ENCODE measurements at regions not wholly inside any gene's neighbourhood (a gene's known extent, or its start where the extent isn't known, plus 50 kb on each side); places are given as distances from the start of the nearest gene placed in this dataset.
"Not testable (repeated sequence)": the region's sequence is repeated elsewhere in the genome, so short reads cannot be mapped to it uniquely, and the experiment has no call there.

DNA sequence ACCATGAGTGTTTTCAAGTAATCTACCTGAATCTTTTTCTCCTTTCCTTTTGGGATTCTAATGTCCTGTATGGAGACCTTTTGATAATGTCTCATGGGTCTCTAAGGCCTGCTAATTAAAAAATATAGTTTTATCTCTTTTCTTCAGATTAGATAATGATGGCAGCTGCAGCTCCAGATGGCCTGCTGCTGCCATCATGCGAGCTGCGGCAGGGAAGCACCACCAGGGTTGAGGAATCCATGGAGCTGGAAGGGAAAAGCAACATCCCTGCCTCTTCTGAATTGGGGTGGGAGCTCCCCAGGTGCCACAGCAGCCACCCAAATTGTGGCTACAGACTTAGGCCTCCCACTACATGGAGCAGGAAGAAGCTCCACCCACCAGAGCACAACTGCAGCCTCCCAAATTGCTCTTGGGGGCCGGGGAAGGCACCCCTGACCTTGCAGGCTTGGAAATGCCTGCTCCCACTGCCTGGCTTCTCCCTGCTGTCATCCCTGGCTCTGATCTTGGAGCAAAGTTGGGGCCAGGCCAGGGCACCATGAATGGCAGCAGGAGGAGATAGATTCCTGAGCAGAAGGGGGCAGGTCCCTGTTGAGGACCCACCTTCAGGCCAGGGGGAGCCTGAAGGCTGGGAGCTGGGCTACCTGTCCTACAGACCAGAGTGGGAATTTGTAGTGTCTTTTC lies 189.6 kb upstream of the MAN1A1 start:
- no peak for DNase-seq (ENCODE audit: low spot score)

DNA sequence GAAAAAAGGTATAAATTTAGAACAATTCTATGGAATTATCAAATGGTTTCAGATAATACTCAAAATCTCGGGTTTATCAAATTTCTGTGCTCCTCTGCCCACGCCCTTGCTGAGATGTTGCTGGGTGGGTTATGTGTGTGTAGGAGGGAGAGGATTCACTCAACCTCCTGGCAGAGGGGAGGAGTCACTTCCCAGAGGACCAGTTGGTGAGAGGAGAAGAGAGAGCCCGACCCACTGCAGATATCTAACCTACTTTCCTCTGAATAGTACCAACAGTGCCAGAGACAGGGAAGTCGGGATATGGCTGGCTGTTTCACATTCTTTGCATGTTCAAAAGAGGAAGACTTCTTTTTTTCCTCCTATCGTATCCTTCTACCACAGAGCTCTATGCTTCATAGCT lies 187.1 kb upstream of the MAN1A1 start:
- no peak for DNase-seq (ENCODE audit: low spot score)

DNA sequence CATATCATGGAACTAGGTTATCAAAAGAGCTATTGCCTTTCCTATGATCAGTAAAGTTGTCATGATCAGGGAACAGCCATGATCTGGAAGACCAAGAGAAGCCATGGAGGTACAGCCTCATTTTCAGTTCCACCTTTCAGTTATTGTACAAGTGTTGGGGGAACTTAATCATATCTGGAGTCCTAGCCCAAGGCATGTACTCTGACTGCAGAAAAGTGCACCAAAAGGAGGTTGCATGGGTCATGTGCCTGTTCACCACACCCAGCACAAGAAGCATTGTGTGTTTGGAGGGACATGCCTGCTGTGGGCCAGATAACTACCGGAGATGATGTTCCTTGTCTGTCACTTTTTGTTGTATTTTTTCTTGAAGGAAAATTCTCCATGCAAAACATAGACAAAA lies 185.8 kb upstream of the MAN1A1 start:
- DNase-seq (ENCODE audit: low spot score): no peak

DNA sequence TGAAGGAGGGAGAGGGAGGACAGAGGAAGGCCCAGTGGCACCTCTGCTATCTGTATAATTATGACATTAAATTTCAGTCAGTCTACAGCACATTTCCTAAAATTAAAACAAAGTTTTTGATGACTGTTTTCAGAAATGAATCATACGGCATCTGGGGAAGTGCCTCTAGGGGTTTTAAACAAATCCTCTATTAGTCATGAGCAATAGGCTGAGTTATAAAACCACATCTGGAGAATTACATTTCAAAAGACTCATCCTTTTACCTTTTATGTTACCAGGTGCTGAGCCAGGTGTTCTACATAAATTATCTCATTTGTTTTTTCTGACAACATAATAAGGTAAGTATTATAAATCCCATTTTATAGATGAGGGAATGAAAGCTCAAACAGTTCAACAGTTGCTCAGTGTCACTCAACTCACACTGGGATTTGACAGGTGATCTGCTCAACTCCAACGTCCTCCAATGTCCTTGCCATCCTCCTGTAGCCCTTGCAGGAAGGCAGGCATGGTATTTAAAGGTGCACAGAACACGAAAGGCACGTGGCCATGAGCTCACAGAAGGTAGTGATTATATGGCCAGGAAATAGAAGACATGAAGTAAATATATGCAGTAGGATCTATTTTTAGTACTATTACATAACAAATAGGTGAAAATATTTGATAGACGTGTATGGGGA lies 184.2 kb upstream of the MAN1A1 start:
- DNase-seq (ENCODE audit: low spot score): no peak

DNA sequence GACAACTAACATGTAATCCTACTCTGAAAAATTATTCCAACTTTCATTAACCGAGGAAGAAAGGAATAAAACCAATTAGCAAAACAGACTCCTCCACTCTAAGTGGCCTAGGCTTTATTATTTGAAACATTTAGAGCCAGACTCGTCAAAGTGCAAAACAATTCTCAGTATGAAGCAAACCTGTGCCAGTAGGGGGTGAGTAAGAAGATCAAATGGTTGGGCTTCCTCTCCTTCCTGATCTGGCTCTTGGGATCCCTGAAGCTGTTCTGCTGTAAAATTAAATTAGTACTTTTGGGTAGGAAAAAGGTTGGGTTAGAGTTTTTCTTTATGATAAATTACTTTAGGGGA lies 177.6 kb upstream of the MAN1A1 start:
- no peak for DNase-seq (ENCODE audit: low spot score)

DNA sequence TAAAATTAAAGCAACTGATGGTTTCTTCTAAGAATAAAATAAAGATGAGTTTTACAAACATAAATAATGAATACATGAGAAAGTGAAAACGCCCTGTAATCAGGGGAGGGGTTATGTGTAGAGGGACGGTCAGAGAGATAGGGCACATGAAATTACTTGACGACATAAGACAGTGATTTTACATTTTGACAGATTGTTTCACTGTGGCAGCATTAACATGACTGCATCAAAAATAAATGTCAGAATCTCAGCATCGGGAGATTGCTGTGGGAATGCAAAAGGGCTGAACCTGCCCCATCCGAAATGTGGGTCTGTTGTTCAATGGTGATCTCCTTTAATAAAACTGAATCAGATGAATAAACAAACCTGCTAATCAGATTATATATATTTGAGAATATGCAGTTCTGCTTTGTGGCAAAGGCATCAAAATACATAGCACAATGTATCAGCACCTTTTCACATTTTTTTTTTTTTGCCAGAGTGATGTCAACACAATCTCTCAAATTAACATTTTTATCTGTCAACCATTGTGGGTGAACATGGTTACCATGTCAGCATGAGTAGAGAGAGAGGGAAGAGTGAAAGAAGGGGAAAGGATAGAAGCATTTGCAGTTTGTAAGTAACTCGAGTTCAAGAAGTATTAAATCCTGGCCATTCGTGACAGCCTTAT lies 177.1 kb upstream of the MAN1A1 start:
- no peak for DNase-seq (ENCODE audit: low spot score)

DNA sequence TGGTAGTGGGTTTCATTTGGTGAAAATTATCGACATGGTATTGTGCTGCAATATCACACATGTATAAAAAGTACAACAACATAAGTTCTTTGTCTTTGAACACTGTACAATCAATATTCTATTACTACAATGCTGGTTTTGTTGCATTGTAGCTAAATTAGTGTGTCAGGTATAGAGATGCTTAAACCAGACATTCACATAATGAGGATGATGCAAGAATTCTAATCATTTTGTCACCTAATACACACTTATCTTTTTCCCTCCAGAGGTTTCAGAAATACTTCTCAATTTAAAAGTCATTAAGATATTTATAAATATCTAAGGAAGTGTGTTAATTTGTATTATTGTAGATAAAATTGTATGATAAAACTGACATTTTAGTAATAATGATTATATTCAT lies 174.8 kb upstream of the MAN1A1 start:
- no peak for DNase-seq (ENCODE audit: low spot score)

DNA sequence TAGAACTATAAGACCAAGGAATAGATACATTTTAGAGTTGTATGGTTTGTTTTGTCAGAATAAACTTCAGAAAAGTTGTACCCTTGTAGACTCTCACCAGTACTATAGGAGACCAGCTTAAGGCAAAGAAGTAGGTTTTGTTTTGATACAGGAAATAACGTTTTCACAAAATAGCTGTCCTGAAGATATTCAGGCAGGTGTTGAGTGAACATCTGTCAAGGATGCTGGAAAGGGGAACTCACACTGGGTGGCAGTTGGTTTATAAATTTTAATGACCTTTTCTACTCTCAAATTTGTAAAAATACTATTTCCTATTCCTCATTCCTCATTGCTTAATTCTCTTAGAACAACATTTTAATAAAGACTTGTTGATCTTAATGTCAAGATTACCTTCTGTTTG lies 174.0 kb upstream of the MAN1A1 start:
- DNase-seq (ENCODE audit: low spot score): no peak

DNA sequence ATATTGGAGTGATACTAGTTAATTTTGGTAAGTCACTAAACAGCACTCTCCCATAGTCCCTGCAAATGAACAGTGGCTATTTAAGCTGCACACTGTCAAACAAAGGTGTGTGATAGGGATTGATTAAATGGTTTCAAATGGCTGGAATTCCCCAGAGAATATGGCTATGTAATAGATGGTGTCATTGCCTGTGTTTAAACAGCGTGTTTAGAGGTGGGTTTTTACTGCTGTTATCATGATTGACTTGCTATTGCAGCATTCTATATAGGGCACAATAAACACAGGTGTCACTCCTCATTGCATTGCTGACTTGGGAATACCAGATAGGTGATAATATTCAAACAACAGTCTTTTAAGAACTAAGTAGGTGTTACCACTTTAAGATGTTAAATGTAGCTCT lies 171.7 kb upstream of the MAN1A1 start:
- no peak for DNase-seq (ENCODE audit: low spot score)

DNA sequence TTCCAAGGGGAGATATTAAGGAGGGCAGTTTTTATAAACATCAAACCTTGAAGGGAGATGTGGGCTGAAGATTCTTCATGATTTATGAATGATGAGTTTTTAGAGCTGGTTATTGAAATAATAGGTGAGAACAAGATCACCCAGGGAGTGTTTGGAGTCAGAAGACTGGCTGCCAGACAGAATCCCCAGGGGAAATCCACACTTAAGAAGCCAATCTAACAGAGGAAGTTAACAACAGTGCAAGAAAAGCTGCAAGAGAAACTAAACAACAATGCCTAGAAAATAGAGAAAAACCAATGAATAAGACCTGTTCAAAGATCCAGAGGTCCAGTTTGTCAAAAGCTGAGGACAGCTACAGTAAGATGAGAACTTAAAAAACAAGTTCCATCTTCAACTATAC lies 167.9 kb upstream of the MAN1A1 start:
- no peak for DNase-seq (ENCODE audit: low spot score)

DNA sequence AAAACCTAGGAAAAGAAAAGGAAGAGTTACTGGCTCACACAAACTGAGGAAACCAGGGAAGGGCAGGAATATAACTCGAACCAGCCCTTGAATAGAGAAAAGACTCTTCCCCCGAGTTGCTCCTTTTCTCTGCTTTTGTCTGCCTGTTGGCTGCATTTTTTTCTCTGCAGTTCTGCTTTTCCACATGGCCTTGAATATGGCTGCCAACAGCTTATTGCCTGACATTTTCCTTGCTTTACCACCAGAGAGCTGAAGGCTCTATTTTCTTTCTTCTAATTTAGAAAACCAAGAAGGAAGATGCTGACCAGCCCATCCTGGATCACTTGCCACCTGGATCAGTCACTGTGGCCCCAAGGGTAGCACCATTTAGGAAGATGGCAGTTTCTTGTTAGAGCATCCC lies 164.8 kb upstream of the MAN1A1 start:
- DNase-seq (ENCODE audit: low spot score): no peak

DNA sequence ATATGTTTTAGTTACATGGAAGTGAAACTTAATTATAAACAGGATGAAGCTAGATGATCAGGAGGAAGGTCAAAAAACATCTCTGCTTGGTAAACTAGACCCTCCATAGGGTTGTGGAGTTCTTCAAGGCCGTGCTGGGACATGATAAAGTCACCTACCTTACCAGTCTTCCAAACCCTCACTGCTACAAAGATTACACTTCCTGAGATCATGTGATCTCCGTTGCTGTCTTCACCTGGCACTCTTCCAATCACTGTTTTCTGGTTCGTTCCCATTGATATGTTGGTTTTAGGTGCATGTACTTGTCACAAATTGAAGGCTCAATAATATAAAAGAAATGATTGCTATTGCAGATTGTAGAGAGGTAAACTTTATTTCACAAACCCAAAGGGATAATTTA lies 161.5 kb upstream of the MAN1A1 start:
- DNase-seq (ENCODE audit: low spot score): no peak

DNA sequence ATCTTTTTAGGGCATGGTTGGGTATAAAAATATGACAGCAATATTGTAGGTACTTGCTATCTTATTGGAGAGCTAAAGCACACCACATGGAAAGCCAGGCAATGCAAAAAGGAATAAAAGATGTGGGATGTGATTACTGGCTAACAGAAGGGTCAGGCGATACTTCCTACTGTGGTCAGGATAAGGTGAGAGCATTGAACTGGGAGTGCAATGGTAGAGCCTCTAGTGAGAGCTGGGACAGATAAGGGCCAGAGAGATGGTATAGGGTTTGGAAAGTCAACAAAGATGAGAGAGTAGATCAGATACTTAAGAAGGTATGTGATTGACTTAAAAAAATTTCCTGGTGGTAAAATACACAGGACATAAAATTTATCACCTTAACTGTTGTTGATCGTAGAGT lies 160.7 kb upstream of the MAN1A1 start:
- no peak for DNase-seq (ENCODE audit: low spot score)

DNA sequence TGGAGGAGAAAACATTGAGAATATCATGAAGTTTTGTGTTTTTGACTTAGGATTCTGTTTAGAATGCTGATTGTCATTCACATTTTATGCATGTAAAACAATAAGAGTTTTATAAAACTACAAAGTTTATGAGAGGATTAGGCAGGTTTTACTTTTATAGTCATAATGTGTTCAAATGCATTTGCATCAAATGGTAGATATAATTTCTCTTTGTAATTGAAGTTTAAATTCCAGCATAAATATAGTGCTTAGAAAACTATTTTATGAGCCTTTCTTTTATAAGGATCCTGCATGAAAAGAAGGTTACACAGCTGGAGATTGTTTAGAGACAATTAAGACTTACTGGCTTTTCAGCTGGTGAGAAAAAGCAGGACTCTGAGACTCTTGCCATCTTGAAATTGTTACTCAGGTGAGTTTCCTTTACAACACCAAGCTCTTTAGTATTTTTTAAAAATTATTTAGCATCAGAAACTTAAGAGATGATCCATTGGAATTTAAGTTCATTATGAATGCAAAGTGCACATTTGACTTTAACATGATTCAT lies 157.1 kb upstream of the MAN1A1 start:
- no peak for DNase-seq (ENCODE audit: low spot score)

DNA sequence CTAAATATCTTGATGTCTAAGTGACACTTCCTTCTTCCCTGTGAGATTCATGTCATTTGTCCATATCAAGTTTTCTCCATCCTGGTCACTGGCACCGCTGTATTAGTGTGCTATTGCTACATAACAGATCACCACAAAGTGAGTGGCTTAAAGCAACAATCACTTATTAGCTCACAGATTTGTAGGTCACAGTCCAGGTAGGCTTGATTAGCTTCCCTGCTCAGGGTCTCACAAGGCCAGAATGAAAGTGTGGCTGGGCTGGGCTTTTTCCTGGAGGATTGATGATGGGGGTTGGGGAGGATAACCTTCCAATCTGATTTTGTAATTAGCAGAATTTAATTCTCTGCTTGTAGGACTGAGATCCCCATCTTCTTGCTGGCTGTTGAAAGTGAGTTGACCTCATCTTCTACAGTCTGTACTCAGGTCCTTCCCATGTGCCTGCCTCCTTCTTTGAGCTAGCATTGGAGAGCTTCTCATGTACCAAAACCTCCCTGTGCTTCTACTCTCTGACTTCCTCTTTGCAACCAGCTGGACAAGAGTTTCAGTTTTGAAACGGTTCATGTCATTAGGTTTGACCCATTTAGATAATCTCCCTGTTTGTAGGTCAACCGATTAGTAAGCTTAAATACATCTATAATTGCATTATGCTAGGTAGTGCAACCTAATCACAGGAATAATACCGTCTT lies 152.4 kb upstream of the MAN1A1 start:
- DNase-seq (ENCODE audit: low spot score): no peak

DNA sequence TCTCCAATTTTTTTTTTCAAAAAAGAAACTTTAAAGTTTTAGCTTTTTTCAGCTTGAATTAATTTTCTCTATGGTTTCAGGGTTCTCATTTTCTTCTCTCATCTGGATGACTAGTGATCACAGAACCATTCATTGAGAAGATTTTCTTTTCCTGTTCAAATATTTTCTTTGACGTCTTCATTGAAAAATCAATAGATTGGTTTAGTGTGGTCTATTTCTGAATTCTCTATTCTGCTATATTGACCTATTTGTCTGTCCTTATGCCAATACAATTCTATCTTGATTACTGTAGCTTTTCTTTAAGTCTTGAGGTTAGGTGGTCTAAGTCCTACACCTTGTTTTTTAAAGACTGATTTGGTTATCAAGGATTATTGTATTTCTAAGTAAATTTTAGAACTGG lies 150.2 kb upstream of the MAN1A1 start:
- DNase-seq (ENCODE audit: low spot score): no peak

DNA sequence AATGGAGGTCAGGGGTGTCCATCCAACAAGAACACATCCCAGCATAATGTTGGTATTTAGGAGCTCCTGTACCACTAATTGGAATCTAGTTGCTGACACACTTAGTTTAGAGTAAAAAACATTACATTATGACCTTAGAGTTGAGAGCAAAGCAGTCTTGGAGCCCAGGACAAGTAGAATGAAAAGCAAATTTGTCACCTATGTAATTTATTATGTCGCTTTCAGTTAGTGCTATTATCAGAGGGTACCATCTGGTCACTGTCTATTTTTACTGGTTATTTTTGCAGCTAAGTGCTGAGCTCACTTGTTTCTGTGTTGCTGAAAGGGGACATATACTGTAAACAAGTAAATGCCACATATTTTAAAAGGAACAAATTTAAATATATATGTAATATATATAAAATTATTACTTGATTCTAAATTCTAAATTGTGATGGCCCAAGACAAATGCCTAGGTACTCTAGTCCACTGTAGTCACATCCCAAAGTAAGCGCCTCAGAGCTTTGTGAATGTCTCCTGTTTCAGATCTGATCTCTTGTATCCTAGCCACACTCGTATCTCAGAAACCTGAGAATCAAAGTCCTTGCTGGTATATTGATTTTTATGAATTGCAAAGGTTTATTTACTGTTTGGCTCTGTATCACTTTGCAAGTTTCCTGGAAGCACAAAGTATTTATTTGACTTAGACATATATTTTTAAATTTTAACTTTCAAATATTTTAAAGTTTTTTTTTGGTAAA lies 148.6 kb upstream of the MAN1A1 start:
- no peak for DNase-seq (ENCODE audit: low spot score)

DNA sequence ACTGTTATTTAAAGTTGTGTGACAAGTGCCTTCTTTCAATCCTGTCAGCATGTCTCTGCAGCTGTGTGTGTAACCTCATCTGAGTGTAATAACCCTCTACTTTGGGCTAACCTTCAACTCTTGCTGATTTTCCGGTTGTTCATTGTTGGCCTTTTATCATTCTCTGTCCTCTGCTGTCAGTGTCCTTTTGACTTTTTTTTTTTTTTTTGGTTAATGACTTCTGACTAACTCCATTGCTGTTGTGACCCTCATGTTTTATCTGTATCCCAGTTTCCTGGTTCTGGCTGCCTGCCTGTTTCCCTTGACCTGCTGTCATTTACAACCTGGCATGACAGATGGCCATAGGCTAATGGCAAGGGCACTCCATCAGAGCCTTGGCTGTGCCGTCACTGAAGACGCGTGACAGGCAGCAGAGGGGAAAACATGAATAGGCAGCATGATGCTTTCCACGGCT lies 145.7 kb upstream of the MAN1A1 start:
- no peak for DNase-seq (ENCODE audit: low spot score)

DNA sequence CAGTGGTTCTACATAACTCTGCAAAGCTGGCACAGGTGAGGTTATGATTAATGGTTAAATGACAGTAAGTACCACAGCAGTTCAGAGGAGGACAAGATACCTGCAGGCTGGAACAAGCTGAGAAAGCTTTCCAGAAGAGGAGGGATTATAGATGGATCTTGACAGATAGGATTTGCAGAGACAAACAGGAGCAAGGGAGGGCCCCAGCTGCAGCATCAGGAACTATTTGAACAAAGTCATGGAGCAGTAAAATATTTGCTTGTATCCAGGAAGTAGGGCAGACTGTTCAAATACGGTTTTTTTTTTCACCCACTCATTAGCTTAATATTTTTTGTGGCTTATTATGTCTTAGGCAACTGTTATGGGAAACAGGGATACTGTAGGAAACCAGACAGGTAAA lies 144.4 kb upstream of the MAN1A1 start:
- no peak for DNase-seq (ENCODE audit: low spot score)

DNA sequence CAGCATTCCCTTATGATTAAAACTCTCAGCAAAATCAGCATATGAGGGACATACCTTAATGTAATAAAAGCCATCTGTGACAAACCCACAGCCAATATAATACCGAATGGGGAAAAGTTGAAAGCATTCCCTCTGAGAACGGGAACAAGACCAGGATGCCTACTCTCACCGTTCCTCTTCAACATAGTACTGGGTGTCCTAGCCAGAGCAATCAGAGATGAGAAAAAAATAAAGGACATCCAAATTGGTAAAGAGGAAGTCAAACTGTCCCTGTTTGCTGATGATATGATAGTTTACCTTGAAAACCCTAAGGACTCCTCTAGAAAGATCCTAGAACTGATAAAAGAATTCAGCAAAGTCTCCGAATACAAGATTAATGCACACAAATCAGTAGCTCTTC lies 141.6 kb upstream of the MAN1A1 start:
- not testable (repeated sequence) for DNase-seq (ENCODE audit: low spot score)

DNA sequence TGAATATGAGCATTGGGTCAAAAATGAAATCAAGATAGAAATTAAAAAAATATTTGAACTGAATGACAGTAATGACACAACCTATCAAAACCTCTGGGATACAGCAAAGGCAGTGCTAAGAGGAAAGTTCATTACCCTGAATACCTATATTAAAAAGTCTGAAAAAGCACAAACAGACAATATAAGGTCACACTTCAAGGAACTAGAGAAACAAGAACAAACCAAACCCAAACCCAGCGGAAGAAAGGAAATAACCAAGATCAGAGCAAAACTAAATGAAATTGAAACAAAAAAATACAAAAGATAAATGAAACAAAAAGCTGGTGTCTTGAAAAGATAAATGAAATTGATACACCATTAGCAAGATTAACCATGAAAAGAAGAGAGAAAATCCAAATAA lies 140.5 kb upstream of the MAN1A1 start:
- DNase-seq (ENCODE audit: low spot score): not testable (repeated sequence)

DNA sequence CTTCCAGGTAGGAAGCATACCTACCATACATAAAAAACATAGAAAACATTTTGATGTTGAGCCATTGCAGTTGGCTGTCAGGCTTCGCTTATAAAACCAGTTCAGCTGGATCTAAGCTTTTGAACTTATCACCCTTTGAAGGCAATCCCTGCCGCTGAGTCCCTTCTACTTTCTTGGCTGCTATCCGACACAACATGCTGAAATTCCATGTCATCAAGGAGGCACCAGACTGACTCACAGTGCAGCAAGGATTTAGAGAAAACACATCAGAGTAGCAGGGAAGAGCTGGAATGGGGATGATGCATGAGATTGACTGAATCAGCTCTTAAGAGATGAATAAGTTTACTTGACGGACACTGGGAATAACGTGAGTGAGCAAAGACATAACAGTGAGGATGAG lies 135.0 kb upstream of the MAN1A1 start:
- no peak for DNase-seq (ENCODE audit: low spot score)

Measured in LoVo (cell line).